K562 (cell line): ENCODE measurements at regions not wholly inside any gene's neighbourhood (a gene's known extent, or its start where the extent isn't known, plus 50 kb on each side); places are given as distances from the start of the nearest gene placed in this dataset.
A peak's percentile ranks its signal among the peaks of the same experiment; 100 is the strongest.

Experiments
- BHLHE40 ChIP-seq: IDR thresholded peaks from 2 replicates; pipeline ENCODE4 v1.6.1; 2011; ENCODE audit warnings: low read length, improper control_type of control experiment
- CBX3 ChIP-seq, 2 experiments: IDR thresholded peaks; 1 replicate in 1 of 2; 2 replicates in 1 of 2; pipeline ENCODE4 v1.6.1; 2012; ENCODE audit warnings: inconsistent platforms in 2 of 2, low read length in 2 of 2, borderline replicate concordance in 1 of 2, control low read depth in 1 of 2
- CCNT2 ChIP-seq: IDR thresholded peaks from 2 replicates; pipeline ENCODE4 v1.6.1; 2011; ENCODE audit warnings: borderline replicate concordance, low read depth, mild to moderate bottlenecking, moderate library complexity, mixed read lengths, low read length; ENCODE audit not compliant: insufficient read length; ENCODE audit errors: extremely low read depth
- ELF1 ChIP-seq: fragments of 200-800 bp; sonication (Bioruptor generic); IDR thresholded peaks from 2 replicates; pipeline ENCODE4 v1.6.1; 2016; ENCODE audit warnings: missing genetic modification characterization, missing compliant biosample characterization
- KDM4B ChIP-seq, 2 experiments: fragments of 450-650 bp in 1 of 2; sonication (generic) in 1 of 2; IDR thresholded peaks; 2 replicates each; pipeline ENCODE4 v1.6.1; 2016 to 2017; ENCODE audit warnings: borderline replicate concordance in 2 of 2, antibody characterized with exemption in 1 of 2, low read depth in 1 of 2, mild to moderate bottlenecking in 1 of 2
- NR2C2 ChIP-seq, 2 experiments: fragments of 200-800 bp in 1 of 2; sonication (Bioruptor generic) in 1 of 2; sonication (generic) in 1 of 2; formaldehyde crosslinking in 1 of 2; IDR thresholded peaks; 2 replicates each; pipeline versions ENCODE4 v1.6.1 to v1.8.0; 2016 to 2022; ENCODE audit warnings: mild to moderate bottlenecking in 1 of 2, missing compliant biosample characterization in 1 of 2, missing genetic modification characterization in 1 of 2, missing genetic modification reagents in 1 of 2
- PRDM10 ChIP-seq: fragments of 450-650 bp; IDR thresholded peaks from 2 replicates; pipeline ENCODE4 v1.6.1; 2018; ENCODE audit not compliant: partially characterized antibody
- RCOR1 ChIP-seq, 2 experiments: IDR thresholded peaks; 2 replicates each; pipeline ENCODE4 v1.6.1; 2012; ENCODE audit warnings: low read depth in 2 of 2, low read length in 2 of 2, borderline replicate concordance in 1 of 2, improper control_type of control experiment in 1 of 2
- RNF2 ChIP-seq: sonication (generic); IDR thresholded peaks from 2 replicates; pipeline ENCODE4 v1.6.1; 2016
- SIRT6 ChIP-seq: IDR thresholded peaks from one replicate; pipeline ENCODE4 v1.6.1; 2012; ENCODE audit warnings: low read depth, mild to moderate bottlenecking, control low read depth, inconsistent platforms, low read length, moderate library complexity
- SOX6 ChIP-seq: fragments of 450-650 bp; IDR thresholded peaks from 2 replicates; pipeline ENCODE4 v1.6.1; 2014; ENCODE audit warnings: mild to moderate bottlenecking
- TCFL5 ChIP-seq: fragments of 250-450 bp; sonication (Bioruptor Pico); conservative IDR thresholded peaks from 2 replicates; pipeline ENCODE4 v1.6.1; 2021; ENCODE audit warnings: mild to moderate bottlenecking, moderate library complexity, matching md5 sums
- ZFP91 ChIP-seq: sonication (generic); formaldehyde crosslinking; IDR thresholded peaks from 2 replicates; pipeline ENCODE4 v1.8.0; 2022; ENCODE audit warnings: mild to moderate bottlenecking, missing genetic modification reagents
- ZNF584 ChIP-seq: fragments of 200-800 bp; sonication (Bioruptor generic); IDR thresholded peaks from 2 replicates; pipeline ENCODE4 v1.6.1; 2016; ENCODE audit warnings: low read depth, mild to moderate bottlenecking, missing genetic modification characterization, missing compliant biosample characterization
- ZNF655 ChIP-seq: fragments of 250-450 bp; sonication (Bioruptor Pico); IDR thresholded peaks from 2 replicates; pipeline ENCODE4 v1.5.0; 2021

- TF ChIP-seq RCOR1 (IDR thresholded peaks at IDR 0.05; ENCODE audit: borderline replicate concordance in 1 of 2, low read depth in 2 of 2, low read length in 2 of 2) (peak; percentile 32 to 85; a peak in 3 of 4 replicates), ZNF584 (peak; percentile 58), SIRT6 (no peak), NR2C2 (CRISPR knock-in tag; IDR thresholded peaks at IDR 0.05) (no peak), NR2C2 (tag; IDR thresholded peaks at IDR 0.05) (peak; percentile 65), ZNF655 (peak; percentile 80; the same call in 1 of the 2 replicates), ZFP91 (CRISPR knock-in tag) (no peak), PRDM10 (peak; percentile 79), SOX6 (peak; percentile 76), TCFL5 (CRISPR knock-in tag) (peak; percentile 76; the same call in 1 of the 2 replicates), RNF2 (peak; percentile 98), BHLHE40 (0 out of 2 replicates have a peak, but pooled peaks have one; percentile 49), CCNT2 (peak; percentile 13), CBX3 (IDR thresholded peaks at IDR 0.05; ENCODE audit: borderline replicate concordance in 1 of 2, low read length in 2 of 2) (peak in 1 of 2 experiments; percentile 52; a peak in 1 of 3 replicates), KDM4B (IDR thresholded peaks at IDR 0.05; ENCODE audit: borderline replicate concordance in 2 of 2, low read depth in 1 of 2) (peak in 1 of 2 experiments; percentile 68; a peak in 1 of 4 replicates), ELF1 (tag) (0 out of 2 replicates have a peak, but pooled peaks have one; percentile 29)
Observed at GRCh38 chr6:146892613-146893401, 294.0 kb downstream of the ADGB start (continued).
